ENCODE measurements at regions not wholly inside any gene's neighbourhood (a gene's known extent, or its start where the extent isn't known, plus 50 kb on each side); places are given as distances from the start of the nearest gene placed in this dataset.

GRCh38 chr1:38334930-38335592, 288.5 kb upstream of the POU3F1 start:
- TF ChIP-seq, protein P1, sequence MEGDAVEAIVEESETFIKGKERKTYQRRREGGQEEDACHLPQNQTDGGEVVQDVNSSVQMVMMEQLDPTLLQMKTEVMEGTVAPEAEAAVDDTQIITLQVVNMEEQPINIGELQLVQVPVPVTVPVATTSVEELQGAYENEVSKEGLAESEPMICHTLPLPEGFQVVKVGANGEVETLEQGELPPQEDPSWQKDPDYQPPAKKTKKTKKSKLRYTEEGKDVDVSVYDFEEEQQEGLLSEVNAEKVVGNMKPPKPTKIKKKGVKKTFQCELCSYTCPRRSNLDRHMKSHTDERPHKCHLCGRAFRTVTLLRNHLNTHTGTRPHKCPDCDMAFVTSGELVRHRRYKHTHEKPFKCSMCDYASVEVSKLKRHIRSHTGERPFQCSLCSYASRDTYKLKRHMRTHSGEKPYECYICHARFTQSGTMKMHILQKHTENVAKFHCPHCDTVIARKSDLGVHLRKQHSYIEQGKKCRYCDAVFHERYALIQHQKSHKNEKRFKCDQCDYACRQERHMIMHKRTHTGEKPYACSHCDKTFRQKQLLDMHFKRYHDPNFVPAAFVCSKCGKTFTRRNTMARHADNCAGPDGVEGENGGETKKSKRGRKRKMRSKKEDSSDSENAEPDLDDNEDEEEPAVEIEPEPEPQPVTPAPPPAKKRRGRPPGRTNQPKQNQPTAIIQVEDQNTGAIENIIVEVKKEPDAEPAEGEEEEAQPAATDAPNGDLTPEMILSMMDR (IDR thresholded peaks at IDR 0.05; ENCODE audit: insufficient read depth, low read length): no peak
- peak; percentile 34; the same call in 1 of the 2 replicates for TF ChIP-seq SPI1 (IDR thresholded peaks at IDR 0.05; ENCODE audit: borderline replicate concordance, low read depth)
- no peak overlapping the region for H3K4me3 ChIP-seq (replicated peaks; ENCODE audit: insufficient read depth, low read length)

DNA sequence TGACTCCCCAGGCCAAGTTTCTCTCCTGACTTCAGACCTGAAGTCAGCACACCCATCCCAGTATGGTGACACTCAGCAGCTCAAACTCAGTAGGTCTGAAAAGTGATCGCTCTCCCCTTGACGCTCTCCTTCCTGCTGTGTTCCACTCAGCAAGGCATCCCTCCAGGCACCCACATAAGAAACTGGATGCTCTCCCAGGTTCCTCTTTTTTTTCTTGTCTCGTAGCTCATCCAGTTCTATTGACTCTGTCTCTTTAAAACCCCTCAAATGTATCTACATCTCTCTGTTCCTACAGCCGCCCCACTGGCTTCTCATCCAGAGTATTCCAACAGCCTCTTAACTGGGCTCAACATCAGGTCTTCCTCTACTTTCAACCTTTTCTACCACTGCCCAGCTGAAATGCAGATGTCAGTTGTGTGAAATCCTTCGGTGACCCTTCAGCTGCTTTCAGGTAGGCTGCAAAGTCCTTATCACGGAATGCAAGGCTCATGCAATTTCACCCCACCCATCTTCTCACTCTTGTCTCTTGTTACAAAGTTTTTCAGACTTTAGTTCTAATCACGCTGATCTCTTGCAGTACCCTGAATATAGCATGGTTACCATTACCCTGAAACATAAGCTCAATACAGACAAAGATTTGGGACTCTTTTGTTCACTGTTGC, 286.2 kb upstream of the POU3F1 start:
- TF ChIP-seq SPI1 (IDR thresholded peaks at IDR 0.05; ENCODE audit: borderline replicate concordance, low read depth): no peak
- Histone ChIP-seq H3K4me3 (replicated peaks; ENCODE audit: insufficient read depth, low read length) (no peak overlapping the region), H3K27me3 (ENCODE audit: insufficient read depth, poor library complexity, severe bottlenecking) (no peaks in the 10 kb centered on the region), H3K27ac (replicated peaks) (no peak overlapping the region)
- DNase-seq (ENCODE audit: low read depth in 1 of 2, low spot score in 1 of 2): no peak

More at GRCh38 chr1:38334930-38335592, 288.5 kb upstream of the POU3F1 start:
- no peak overlapping the region for H3K27ac ChIP-seq (replicated peaks)
- no peaks in the 10 kb centered on the region for H3K27me3 ChIP-seq (ENCODE audit: insufficient read depth, poor library complexity, severe bottlenecking)
- no peak for DNase-seq (ENCODE audit: low read depth in 1 of 2, low spot score in 1 of 2)

- Histone ChIP-seq H3K4me3 (replicated peaks; ENCODE audit: insufficient read depth, low read length) (no peak overlapping the region), H3K27me3 (ENCODE audit: insufficient read depth, poor library complexity, severe bottlenecking) (no peaks in the 10 kb centered on the region), H3K27ac (replicated peaks) (no peak overlapping the region)
- TF ChIP-seq GABPA (IDR thresholded peaks at IDR 0.05; ENCODE audit: low read depth) (no peak), POLR2AphosphoS5 (IDR thresholded peaks at IDR 0.05; ENCODE audit: low read depth) (no peak), SPI1 (IDR thresholded peaks at IDR 0.05; ENCODE audit: borderline replicate concordance, low read depth) (no peak), REST (IDR thresholded peaks at IDR 0.05; ENCODE audit: insufficient replicate concordance, low read depth) (no peak)
- TF ChIP-seq, protein P1 (IDR thresholded peaks at IDR 0.05; ENCODE audit: insufficient read depth, low read length): no peak
- DNase-seq (ENCODE audit: low read depth in 1 of 2, low spot score in 1 of 2): no peak
Observed at GRCh38 chr1:38331496-38332210, 285.1 kb upstream of the POU3F1 start.

- Histone ChIP-seq H3K27me3 (ENCODE audit: insufficient read depth, poor library complexity, severe bottlenecking) (no peaks in the 10 kb centered on the region), H3K27ac (replicated peaks) (no peak overlapping the region), H3K4me3 (replicated peaks; ENCODE audit: insufficient read depth, low read length) (no peak overlapping the region)
- no peak for TF ChIP-seq GABPA (IDR thresholded peaks at IDR 0.05; ENCODE audit: low read depth)
- TF ChIP-seq REST (IDR thresholded peaks at IDR 0.05; ENCODE audit: insufficient replicate concordance, low read depth): no peak
- TF ChIP-seq, protein P1 (IDR thresholded peaks at IDR 0.05; ENCODE audit: insufficient read depth, low read length): no peak
- no peak for TF ChIP-seq SPI1 (IDR thresholded peaks at IDR 0.05; ENCODE audit: borderline replicate concordance, low read depth)
- no peak for TF ChIP-seq POLR2AphosphoS5 (IDR thresholded peaks at IDR 0.05; ENCODE audit: low read depth)
- no peak for DNase-seq (ENCODE audit: low read depth in 1 of 2, low spot score in 1 of 2)
Observed at GRCh38 chr1:38330799-38331198, 284.2 kb upstream of the POU3F1 start.

Measured in HL-60 (cell line).